ENCODE measurements at regions not wholly inside any gene's neighbourhood (a gene's known extent, or its start where the extent isn't known, plus 50 kb on each side); places are given as distances from the start of the nearest gene placed in this dataset.

GRCh38 chr4:138904793-138905192 is 110.8 kb upstream of the NOCT start:
- no peak for TF ChIP-seq CTCF (IDR thresholded peaks at IDR 0.05; ENCODE audit: insufficient read depth, low read length, missing control alignments)
- DNase-seq (ENCODE audit: low read depth, low spot score), result no peak
- H3K4me3 ChIP-seq (ENCODE audit: low read depth, low read length), result no peak overlapping the region
- CTCF ChIA-PET, result interaction anchor here (1.0 to 1.5 kb wide), 2 partner anchors 11 to 224 kb away, joined by 3 to 4 read pairs; no protein-coding TSS in a partner anchor
- POLR2A ChIA-PET, result no interaction called here

GRCh38 chr4:138903185-138903584 is 112.4 kb upstream of the NOCT start:
- POLR2A ChIA-PET, result no interaction called here
- CTCF ChIA-PET, result no interaction called here
- no peak for TF ChIP-seq CTCF (IDR thresholded peaks at IDR 0.05; ENCODE audit: insufficient read depth, low read length, missing control alignments)

GRCh38 chr4:138902705-138903104 is 112.9 kb upstream of the NOCT start:
- ChIA-PET POLR2A (no interaction called here), CTCF (no interaction called here)
- no peak for DNase-seq (ENCODE audit: low read depth, low spot score)
- TF ChIP-seq CTCF (IDR thresholded peaks at IDR 0.05; ENCODE audit: insufficient read depth, low read length, missing control alignments), result no peak
- H3K4me3 ChIP-seq (ENCODE audit: low read depth, low read length), result no peak overlapping the region

More at GRCh38 chr4:138903185-138903584, 112.4 kb upstream of the NOCT start:
- no peak overlapping the region for H3K4me3 ChIP-seq (ENCODE audit: low read depth, low read length)
- no peak for DNase-seq (ENCODE audit: low read depth, low spot score)

- TF ChIP-seq CTCF (IDR thresholded peaks at IDR 0.05; ENCODE audit: insufficient read depth, low read length, missing control alignments), result no peak
- CTCF ChIA-PET, result interaction anchor here (1.4 kb wide), 1 partner anchor 24 kb away, joined by 3 read pairs; no protein-coding TSS in a partner anchor
- no peak for DNase-seq (ENCODE audit: low read depth, low spot score)
- POLR2A ChIA-PET, result no interaction called here
- no peak overlapping the region for H3K4me3 ChIP-seq (ENCODE audit: low read depth, low read length)
These were observed 114.4 kb upstream of the NOCT start for GRCh38 chr4:138901177-138901576.

GRCh38 chr4:138899999-138900398 is 115.6 kb upstream of the NOCT start:
- no peak for DNase-seq (ENCODE audit: low read depth, low spot score)
- TF ChIP-seq CTCF (IDR thresholded peaks at IDR 0.05; ENCODE audit: insufficient read depth, low read length, missing control alignments), result no peak
- ChIA-PET CTCF (interaction anchor here (0.8 to 2.0 kb wide), 6 partner anchors 16 to 38 kb away, joined by 3 to 9 read pairs (median 3); no protein-coding TSS in a partner anchor), POLR2A (no interaction called here)
- no peak overlapping the region for H3K4me3 ChIP-seq (ENCODE audit: low read depth, low read length)

- no peak overlapping the region; the same call in 1 of the 2 replicates for H3K4me3 ChIP-seq (ENCODE audit: low read depth, low read length)
- ChIA-PET CTCF (interaction anchor here (0.6 to 2.0 kb wide), 6 partner anchors 10 to 132 kb away, joined by 3 to 9 read pairs (median 3); no protein-coding TSS in a partner anchor), POLR2A (interaction anchor here (0.6 to 1.1 kb wide), 2 partner anchors 22 to 126 kb away, joined by 3 to 6 read pairs; no protein-coding TSS in a partner anchor)
- DNase-seq (ENCODE audit: low read depth, low spot score), result no peak
- no peak for TF ChIP-seq CTCF (IDR thresholded peaks at IDR 0.05; ENCODE audit: insufficient read depth, low read length, missing control alignments)
These were observed 117.3 kb upstream of the NOCT start for GRCh38 chr4:138898282-138898681.

Measured in AG04449 (cell line).